Transverse colon (tissue), 4 donors: ENCODE measurements at regions not wholly inside any gene's neighbourhood (a gene's known extent, or its start where the extent isn't known, plus 50 kb on each side); places are given as distances from the start of the nearest gene placed in this dataset.

ENCODE experiments used
- CTCF ChIP-seq, 5 experiments: fragments of 200-600 bp in 3 of 5; fragments of 450-650 bp in 2 of 5; sonication (generic) in 3 of 5; IDR thresholded peaks; 1 replicate in 2 of 5; 2 replicates in 3 of 5; pipeline ENCODE4 v1.5.1; 2016 to 2017; ENCODE audit warnings: antibody characterized with exemption in 5 of 5, inconsistent platforms in 3 of 5, mild to moderate bottlenecking in 2 of 5, moderate library complexity in 1 of 5
- EP300 ChIP-seq: sonication (generic); formaldehyde crosslinking; IDR thresholded peaks from one replicate; pipeline ENCODE4 v1.6.1; 2017; ENCODE audit warnings: antibody characterized with exemption, low read depth
- POLR2A ChIP-seq: fragments of 450-650 bp; IDR thresholded peaks from one replicate; pipeline ENCODE4 v1.6.1; 2016; ENCODE audit warnings: antibody characterized with exemption, mild to moderate bottlenecking, moderate library complexity
- POLR2AphosphoS5 ChIP-seq, 3 donors: sonication (generic); formaldehyde crosslinking; IDR thresholded peaks; one replicate each; pipeline ENCODE4 v1.6.1; 2016; ENCODE audit warnings: antibody characterized with exemption in 3 of 3

- TF ChIP-seq CTCF (IDR thresholded peaks at IDR 0.05): no peak
- TF ChIP-seq POLR2AphosphoS5 (IDR thresholded peaks at IDR 0.05): no peak
- no peak for TF ChIP-seq POLR2A
- TF ChIP-seq EP300: no peak
Measured at GRCh38 chr3:153315781-153316180, 153.8 kb downstream of the RAP2B start.
